Lung (tissue), 11 donors: ENCODE measurements at regions not wholly inside any gene's neighbourhood (a gene's known extent, or its start where the extent isn't known, plus 50 kb on each side); places are given as distances from the start of the nearest gene placed in this dataset.
A peak's percentile ranks its signal among the peaks of the same experiment; 100 is the strongest.

ENCODE experiments used
- ATAC-seq: fragments of 200-7000 bp; cut with Tn5 transposase; one replicate; pipeline ENCODE4 v1.9.1; 2020; ENCODE audit warnings: moderate number of reproducible peaks; ENCODE audit not compliant: insufficient read depth, low FRiP score
- DNase-seq, 3 donors: peaks; one replicate each; pipeline ENCODE4 v3.0.0-alpha.2; 2013 to 2017
- H3K27ac ChIP-seq, 2 donors: one replicate each; pipeline ENCODE4 v1.5.1; 2013; ENCODE audit warnings: mild to moderate bottlenecking in 2 of 2, moderate library complexity in 2 of 2, control low read depth in 1 of 2, inconsistent platforms in 1 of 2, low read depth in 1 of 2, low read length in 1 of 2
- H3K27me3 ChIP-seq, 3 donors: one replicate each; pipeline ENCODE4 v1.5.1; 2013; ENCODE audit warnings: low read length in 2 of 3; ENCODE audit not compliant: control insufficient read depth in 3 of 3, insufficient read depth in 3 of 3
- H3K36me3 ChIP-seq, 4 donors: one replicate each; pipeline ENCODE4 v1.5.1; 2013; ENCODE audit warnings: low read length in 4 of 4, mild to moderate bottlenecking in 1 of 4, moderate library complexity in 1 of 4; ENCODE audit not compliant: control insufficient read depth in 4 of 4, insufficient read depth in 4 of 4
- H3K4me1 ChIP-seq, 5 donors: one replicate each; pipeline ENCODE4 v1.5.1; 2013; ENCODE audit warnings: low read length in 5 of 5, mild to moderate bottlenecking in 2 of 5, moderate library complexity in 1 of 5; ENCODE audit not compliant: control insufficient read depth in 5 of 5, insufficient read depth in 5 of 5
- H3K4me3 ChIP-seq: one replicate; pipeline ENCODE4 v1.5.1; 2013; ENCODE audit warnings: mild to moderate bottlenecking, control low read depth, moderate library complexity
- H3K9ac ChIP-seq, 2 donors: one replicate each; pipeline ENCODE4 v1.5.1; 2013; ENCODE audit warnings: low read length in 2 of 2, control low read depth in 1 of 2; ENCODE audit not compliant: insufficient read depth in 1 of 2
- H3K9me3 ChIP-seq, 4 donors: one replicate each; pipeline ENCODE4 v1.5.1; 2013; ENCODE audit warnings: low read length in 3 of 4, mild to moderate bottlenecking in 1 of 4, moderate library complexity in 1 of 4; ENCODE audit not compliant: control insufficient read depth in 4 of 4, insufficient read depth in 3 of 4
- WGBS, 2 donors: extraction: QIAGEN DNeasy Blood & Tissue Kit; methylation state at CpG; one replicate each; pipeline ENCODE4 v1.1.7; 2013; 5-methylcytosine and 5-hydroxymethylcytosine counted together
- TF ChIP-seq, protein P1 (sequence below): IDR thresholded peaks from 2 replicates; pipeline ENCODE4 v1.5.1; 2012; ENCODE audit warnings: mild to moderate bottlenecking; ENCODE audit errors: control extremely low read depth, extremely low read depth
- donor health status: control.
- donor health status: control.
- donor health status: Bipolar disorder and iron deficiency.
- donor health status: healthy.
- donor health status: DM: yes; HTN: yes; CAD: no.

DNA sequence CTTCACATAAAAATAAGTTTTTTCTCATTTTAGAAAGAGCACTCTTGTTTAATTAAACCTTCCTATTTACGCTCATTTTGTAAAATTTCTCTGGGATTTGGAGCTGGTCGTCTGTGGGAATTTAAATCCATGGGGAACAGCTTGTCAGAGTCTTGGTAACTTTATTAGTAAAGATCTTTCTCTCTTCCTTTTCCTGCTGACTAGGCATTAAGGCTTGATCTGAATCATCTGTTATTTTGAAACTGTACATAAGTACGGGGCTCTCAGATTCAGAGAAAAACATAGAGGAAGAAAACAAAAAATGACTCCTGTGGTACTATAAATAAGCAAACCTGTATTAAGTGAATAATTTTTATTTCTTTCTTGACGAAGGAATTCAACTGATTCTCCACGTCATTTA lies 150.2 kb downstream of the ST6GAL2 start:
- Histone ChIP-seq H3K9me3 (peaks cover 0 to 7% (median 6%) of the 10 kb centered on the region in 4 donors), H3K4me3 (no peak overlapping the region), H3K27ac (no peak overlapping the region), H3K4me1 (no peaks in the 10 kb centered on the region), H3K9ac (no peak overlapping the region), H3K27me3 (no peaks in the 10 kb centered on the region), H3K36me3 (no peaks in the 10 kb centered on the region)
- WGBS, 2 donors, result 85 to 86% methylated on average over 5 of the region's 5 CpGs
- ATAC-seq, result no peak
- TF ChIP-seq, protein P1, sequence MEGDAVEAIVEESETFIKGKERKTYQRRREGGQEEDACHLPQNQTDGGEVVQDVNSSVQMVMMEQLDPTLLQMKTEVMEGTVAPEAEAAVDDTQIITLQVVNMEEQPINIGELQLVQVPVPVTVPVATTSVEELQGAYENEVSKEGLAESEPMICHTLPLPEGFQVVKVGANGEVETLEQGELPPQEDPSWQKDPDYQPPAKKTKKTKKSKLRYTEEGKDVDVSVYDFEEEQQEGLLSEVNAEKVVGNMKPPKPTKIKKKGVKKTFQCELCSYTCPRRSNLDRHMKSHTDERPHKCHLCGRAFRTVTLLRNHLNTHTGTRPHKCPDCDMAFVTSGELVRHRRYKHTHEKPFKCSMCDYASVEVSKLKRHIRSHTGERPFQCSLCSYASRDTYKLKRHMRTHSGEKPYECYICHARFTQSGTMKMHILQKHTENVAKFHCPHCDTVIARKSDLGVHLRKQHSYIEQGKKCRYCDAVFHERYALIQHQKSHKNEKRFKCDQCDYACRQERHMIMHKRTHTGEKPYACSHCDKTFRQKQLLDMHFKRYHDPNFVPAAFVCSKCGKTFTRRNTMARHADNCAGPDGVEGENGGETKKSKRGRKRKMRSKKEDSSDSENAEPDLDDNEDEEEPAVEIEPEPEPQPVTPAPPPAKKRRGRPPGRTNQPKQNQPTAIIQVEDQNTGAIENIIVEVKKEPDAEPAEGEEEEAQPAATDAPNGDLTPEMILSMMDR, result no peak
- no peak for DNase-seq

DNA sequence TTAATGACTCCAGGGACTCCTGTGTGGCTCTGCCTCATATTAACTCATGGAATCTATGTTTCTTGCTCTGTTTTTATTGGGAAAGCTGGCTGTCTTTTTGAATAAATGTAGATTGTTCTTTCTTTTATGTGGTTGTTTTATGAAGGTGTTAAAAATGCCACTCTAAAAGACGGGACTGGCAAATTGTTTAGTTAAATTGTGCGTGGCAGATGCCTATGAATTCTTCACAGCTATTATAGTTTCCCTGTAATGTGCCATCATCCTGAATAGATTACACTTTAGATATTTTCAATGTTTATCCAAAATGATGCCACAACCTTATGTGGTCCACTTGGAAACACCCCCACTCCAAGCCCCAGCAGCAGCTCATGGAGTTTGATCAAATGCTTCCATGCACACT lies 149.7 kb downstream of the ST6GAL2 start:
- ATAC-seq (no peak), DNase-seq (no peak)
- no peak overlapping the region for H3K4me3 ChIP-seq
- H3K4me1 ChIP-seq, result no peaks in the 10 kb centered on the region
- peaks cover 0 to 7% (median 6%) of the 10 kb centered on the region in 4 donors for H3K9me3 ChIP-seq
- H3K27me3 ChIP-seq, result no peaks in the 10 kb centered on the region
- WGBS, 2 donors, result 80 to 88% methylated on average over 2 of the region's 2 CpGs
- H3K36me3 ChIP-seq, result no peaks in the 10 kb centered on the region
- H3K27ac ChIP-seq, result no peak overlapping the region
- TF ChIP-seq, protein P1, result no peak
- no peak overlapping the region for H3K9ac ChIP-seq

DNA sequence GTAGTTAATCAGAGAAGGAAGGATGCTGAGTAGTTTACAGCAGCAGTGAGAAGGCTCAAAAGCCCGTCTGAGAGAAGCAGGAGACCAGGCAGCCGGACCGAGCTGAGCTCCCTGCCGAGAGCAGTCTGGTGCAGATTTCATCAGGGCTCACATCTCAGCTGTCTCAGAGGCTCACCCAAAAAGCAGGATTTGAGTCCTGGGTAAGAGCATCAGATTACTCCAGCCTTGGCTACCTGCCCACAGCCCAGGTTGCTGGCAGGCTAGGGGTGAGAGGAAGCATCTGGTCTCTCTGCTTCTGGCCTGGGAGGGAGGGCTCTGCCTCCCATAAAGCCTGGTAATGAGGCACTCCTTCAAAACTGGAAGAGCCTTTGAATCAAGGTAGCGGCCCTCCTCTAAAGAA lies 140.5 kb downstream of the ST6GAL2 start:
- no peak overlapping the region for H3K9ac ChIP-seq
- DNase-seq (peak; percentile 60 to 67 (median 61)), ATAC-seq (no peak)
- H3K36me3 ChIP-seq, result no peaks in the 10 kb centered on the region
- 7 to 15% methylated on average over 5 of the region's 5 CpGs for WGBS, 2 donors
- peaks cover 0 to 13% (median 1%) of the 10 kb centered on the region in 5 donors for H3K4me1 ChIP-seq
- peaks cover 0 to 8% (median under 1%) of the 10 kb centered on the region in 4 donors for H3K9me3 ChIP-seq
- H3K27me3 ChIP-seq, result no peaks in the 10 kb centered on the region
- TF ChIP-seq, protein P1, result no peak
- no peak overlapping the region for H3K4me3 ChIP-seq
- no peak overlapping the region for H3K27ac ChIP-seq

DNA sequence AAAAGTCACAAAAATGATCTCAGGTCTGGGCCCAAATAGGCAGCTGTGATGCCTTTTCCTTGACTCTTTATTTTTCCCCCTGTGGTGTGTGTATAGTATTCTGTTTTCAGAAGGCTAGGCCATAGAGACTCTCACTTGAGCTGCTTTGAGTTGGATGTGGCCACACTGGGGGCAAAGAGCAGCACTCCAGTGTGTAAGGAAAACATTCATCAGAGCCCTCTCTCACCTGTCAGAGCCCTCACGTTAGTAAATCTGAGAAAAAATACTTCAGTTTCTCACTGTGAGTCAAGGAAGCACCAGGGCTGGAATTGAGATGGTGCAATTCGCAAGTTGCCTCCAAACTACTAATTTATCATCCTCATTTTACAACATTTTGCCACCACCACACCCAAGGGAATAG lies 136.1 kb downstream of the ST6GAL2 start:
- TF ChIP-seq, protein P1, result no peak
- 52 to 67% methylated on average over 2 of the region's 2 CpGs for WGBS, 2 donors

More for the DNA sequence above, 136.1 kb downstream of the ST6GAL2 start:
- H3K9ac ChIP-seq, result no peak overlapping the region
- ATAC-seq (no peak), DNase-seq (no peak)
- no peaks in the 10 kb centered on the region for H3K27me3 ChIP-seq
- H3K27ac ChIP-seq, result no peak overlapping the region
- H3K9me3 ChIP-seq, result peaks cover 0 to 2% (median 0%) of the 10 kb centered on the region in 4 donors
- no peaks in the 10 kb centered on the region for H3K36me3 ChIP-seq
- no peak overlapping the region for H3K4me3 ChIP-seq
- H3K4me1 ChIP-seq, result peaks cover 0 to 12% (median 1%) of the 10 kb centered on the region in 5 donors
